ENCODE measurements at regions not wholly inside any gene's neighbourhood (a gene's known extent, or its start where the extent isn't known, plus 50 kb on each side); places are given as distances from the start of the nearest gene placed in this dataset.
A peak's percentile ranks its signal among the peaks of the same experiment; 100 is the strongest.
"Not testable (repeated sequence)": the region's sequence is repeated elsewhere in the genome, so short reads cannot be mapped to it uniquely, and the experiment has no call there.

- TF ChIP-seq CTCF (IDR thresholded peaks at IDR 0.05; ENCODE audit: insufficient read depth, low read length) (no peak), GABPA (IDR thresholded peaks at IDR 0.05; ENCODE audit: low read depth) (no peak), SPI1 (IDR thresholded peaks at IDR 0.05; ENCODE audit: borderline replicate concordance, low read depth) (no peak), REST (IDR thresholded peaks at IDR 0.05; ENCODE audit: insufficient replicate concordance, low read depth) (no peak), POLR2AphosphoS5 (IDR thresholded peaks at IDR 0.05; ENCODE audit: low read depth) (no peak)
- Histone ChIP-seq H3K27me3 (ENCODE audit: insufficient read depth, poor library complexity, severe bottlenecking) (peaks cover 11% of the 10 kb centered on the region), H3K4me3 (replicated peaks; ENCODE audit: insufficient read depth, low read length) (no peak overlapping the region), H3K27ac (replicated peaks) (no peak overlapping the region)
- no peak for DNase-seq (ENCODE audit: low read depth in 1 of 2, low spot score in 1 of 2)
These were observed 192.9 kb downstream of the EVX1 start for GRCh38 chr7:27435461-27435860.

- Histone ChIP-seq H3K4me3 (replicated peaks; ENCODE audit: insufficient read depth, low read length) (no peak overlapping the region), H3K27me3 (ENCODE audit: insufficient read depth, poor library complexity, severe bottlenecking) (peaks cover 8% of the 10 kb centered on the region), H3K27ac (replicated peaks) (no peak overlapping the region)
- DNase-seq (ENCODE audit: low read depth in 1 of 2, low spot score in 1 of 2): peak in 1 of 2 experiments; percentile 11
- TF ChIP-seq CTCF (IDR thresholded peaks at IDR 0.05; ENCODE audit: insufficient read depth, low read length) (no peak), GABPA (IDR thresholded peaks at IDR 0.05; ENCODE audit: low read depth) (no peak), SPI1 (IDR thresholded peaks at IDR 0.05; ENCODE audit: borderline replicate concordance, low read depth) (0 out of 2 replicates have a peak, but pooled peaks have one; percentile 23)
These were observed 196.4 kb downstream of the EVX1 start for GRCh38 chr7:27438881-27439589.

DNA sequence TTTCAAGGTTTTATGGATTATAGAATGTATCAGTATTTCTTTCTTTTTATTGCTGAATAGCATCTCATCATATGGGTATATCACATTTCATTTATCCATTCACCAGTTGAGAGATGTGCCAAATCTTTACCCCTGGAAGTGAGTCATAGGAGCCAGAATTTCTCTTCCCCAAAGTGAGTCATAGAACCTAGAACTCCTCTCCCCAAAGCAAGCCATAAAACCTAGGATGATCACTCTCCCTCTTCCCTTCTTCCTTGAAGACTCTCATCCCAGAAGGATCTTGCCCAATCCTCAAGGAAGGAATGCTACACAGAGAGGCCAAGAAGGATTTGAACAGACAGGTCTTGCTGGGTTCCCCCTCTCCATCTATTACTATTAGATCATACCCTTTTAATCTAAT lies 199.9 kb downstream of the EVX1 start:
- TF ChIP-seq POLR2AphosphoS5 (IDR thresholded peaks at IDR 0.05; ENCODE audit: low read depth) (no peak), REST (IDR thresholded peaks at IDR 0.05; ENCODE audit: insufficient replicate concordance, low read depth) (no peak), CTCF (IDR thresholded peaks at IDR 0.05; ENCODE audit: insufficient read depth, low read length) (no peak), GABPA (IDR thresholded peaks at IDR 0.05; ENCODE audit: low read depth) (no peak), SPI1 (IDR thresholded peaks at IDR 0.05; ENCODE audit: borderline replicate concordance, low read depth) (no peak)
- no peak overlapping the region for H3K27ac ChIP-seq (replicated peaks)
- no peak for DNase-seq (ENCODE audit: low read depth in 1 of 2, low spot score in 1 of 2)
- peaks cover 2% of the 10 kb centered on the region for H3K27me3 ChIP-seq (ENCODE audit: insufficient read depth, poor library complexity, severe bottlenecking)
- H3K4me3 ChIP-seq (replicated peaks; ENCODE audit: insufficient read depth, low read length): no peak overlapping the region

- H3K27ac ChIP-seq (replicated peaks); H3K4me3 ChIP-seq (replicated peaks; ENCODE audit: insufficient read depth, low read length); DNase-seq (ENCODE audit: low read depth in 1 of 2, low spot score in 1 of 2); H3K27me3 ChIP-seq (ENCODE audit: insufficient read depth, poor library complexity, severe bottlenecking): not testable (repeated sequence)
These were observed 206.4 kb downstream of the EVX1 start for GRCh38 chr7:27449046-27449445.

Measured in HL-60 (cell line).